ENCODE measurements at regions not wholly inside any gene's neighbourhood (a gene's known extent, or its start where the extent isn't known, plus 50 kb on each side); places are given as distances from the start of the nearest gene placed in this dataset.
"Not testable (repeated sequence)": the region's sequence is repeated elsewhere in the genome, so short reads cannot be mapped to it uniquely, and the experiment has no call there.

DNA sequence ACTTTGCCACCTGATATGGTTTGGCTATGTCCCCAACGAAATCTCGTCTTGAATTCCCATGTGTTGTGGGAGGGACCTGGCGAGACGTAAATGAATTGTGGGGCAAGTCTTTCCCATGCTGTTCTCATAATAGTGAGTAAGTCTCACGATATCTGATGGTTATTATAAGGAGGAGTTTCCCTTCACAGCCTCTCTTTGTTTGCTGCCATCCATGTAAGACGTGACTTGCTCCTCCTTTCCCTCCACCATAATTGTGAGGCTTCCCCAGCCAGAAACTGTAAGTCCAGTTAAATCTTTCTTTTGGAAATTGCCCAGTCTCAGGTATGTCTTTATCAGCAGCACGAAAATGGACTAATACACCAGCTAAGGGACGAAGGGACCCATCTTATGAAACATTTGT is 1303.3 kb downstream of the SUCLG1 start:
- no peak for DNase-seq (ENCODE audit: low spot score)

DNA sequence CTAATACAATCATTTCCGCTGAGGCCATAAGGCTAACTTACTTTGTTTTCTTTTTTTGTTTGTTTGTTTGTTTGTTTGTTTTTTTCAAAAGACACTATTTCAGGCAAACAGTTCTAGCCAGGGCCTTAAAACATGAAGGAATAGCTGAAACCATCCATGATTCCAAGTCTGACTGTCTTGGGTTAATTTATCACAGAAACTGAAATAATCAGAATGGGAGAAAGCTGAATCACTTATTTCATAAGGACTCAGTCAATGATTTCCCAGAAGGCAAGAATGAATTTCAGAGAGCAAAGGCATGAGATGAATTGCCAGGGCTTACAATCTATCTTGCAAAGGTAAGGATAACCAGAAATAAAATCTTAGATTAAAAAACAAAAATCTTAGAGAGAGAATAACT is 1315.1 kb downstream of the SUCLG1 start:
- DNase-seq (ENCODE audit: low spot score) = no peak

DNA sequence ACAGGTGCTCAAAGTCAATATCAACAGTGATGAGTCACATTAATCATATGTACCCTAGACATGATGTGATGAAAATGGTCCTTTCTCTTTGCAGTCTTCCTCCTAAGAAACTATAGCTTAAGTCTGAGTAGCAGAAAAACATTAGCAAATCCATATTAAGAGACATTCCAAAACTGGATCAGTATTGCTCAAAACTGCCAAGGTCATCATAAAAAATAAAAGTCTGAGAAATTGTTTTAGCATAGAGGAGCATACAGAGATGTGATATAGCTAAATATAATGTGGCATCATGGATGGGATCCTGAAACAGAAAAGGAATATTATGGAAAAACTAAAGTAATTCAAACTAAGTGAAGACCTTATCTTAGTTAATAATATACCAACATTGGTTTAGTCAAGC is 1316.1 kb downstream of the SUCLG1 start:
- DNase-seq (ENCODE audit: low spot score) = no peak

DNA sequence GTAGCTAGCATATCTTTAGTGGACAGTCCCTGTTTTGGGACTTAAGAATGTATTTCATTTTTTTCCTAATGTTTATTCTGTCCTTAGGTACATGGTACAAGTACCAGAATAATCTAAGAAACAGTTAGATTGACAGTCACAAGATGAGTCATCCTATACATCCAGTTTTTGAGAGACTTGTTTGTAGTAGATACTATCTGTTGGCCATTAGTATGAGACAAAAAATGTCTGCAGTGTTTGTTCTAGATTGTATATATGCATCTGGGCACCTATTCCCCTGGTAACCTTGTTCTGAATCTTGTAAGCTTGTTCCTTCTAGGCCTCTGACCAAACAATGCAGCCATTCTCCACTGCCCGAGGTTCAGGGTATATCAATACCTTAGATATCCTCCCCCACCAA is 1343.5 kb downstream of the SUCLG1 start:
- no peak for DNase-seq (ENCODE audit: low spot score)

DNA sequence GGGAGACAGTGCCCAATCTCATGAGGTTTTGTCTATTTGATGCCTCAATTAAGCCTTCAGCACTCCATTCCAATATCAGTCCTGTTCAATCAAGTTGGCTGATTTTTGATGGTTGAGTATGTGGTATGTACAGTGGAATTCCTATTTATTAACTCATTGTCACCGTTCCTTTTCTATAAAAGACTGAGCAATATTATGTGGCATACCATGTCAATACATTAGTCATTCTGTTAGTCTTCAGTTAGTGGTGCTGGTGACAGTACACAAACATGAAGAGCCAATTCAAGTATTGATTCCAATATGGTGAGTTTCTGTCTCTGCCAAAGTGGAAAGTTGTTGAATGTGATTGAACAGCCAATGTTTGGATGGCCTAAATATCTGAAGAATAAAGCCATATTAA is 1343.9 kb downstream of the SUCLG1 start:
- DNase-seq (ENCODE audit: low spot score) = no peak

DNA sequence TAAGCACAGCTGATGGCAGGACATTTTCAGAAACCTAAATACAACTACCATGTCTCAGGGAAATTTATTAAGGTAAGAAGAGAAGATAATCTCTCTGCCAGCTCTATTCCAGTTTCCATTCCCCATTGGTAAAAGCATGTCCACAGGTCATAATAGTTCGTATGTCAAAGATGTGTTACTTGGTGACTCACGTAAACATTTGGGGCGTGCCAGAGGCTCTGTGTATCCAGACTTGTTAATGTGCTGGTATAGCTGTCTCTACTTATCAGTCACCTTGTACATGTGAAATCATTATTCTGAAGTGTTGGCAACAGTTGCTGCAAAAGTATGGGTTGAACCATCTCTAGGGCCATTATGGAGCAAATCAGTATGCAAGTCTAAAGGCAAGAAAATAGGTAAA is 1345.1 kb downstream of the SUCLG1 start:
- DNase-seq (ENCODE audit: low spot score) = no peak

DNA sequence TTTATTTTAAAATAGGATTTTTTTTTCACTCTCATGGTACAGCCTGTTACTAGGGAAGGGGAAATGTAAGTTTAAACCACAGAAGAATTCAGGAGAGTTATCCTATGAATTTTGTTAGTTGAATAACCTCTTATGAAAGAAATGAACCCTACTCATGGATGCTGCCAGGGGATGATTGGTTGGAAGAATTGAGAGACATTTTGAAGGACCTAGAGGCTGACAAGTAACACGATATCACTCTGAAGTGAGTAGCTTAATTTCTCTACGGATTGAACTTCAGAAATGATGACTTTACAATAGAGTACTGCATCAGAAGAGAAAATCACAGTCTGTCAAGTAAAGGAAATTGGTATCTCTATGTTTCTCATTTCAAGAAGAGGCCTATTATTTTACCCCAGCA is 1346.2 kb downstream of the SUCLG1 start:
- no peak for DNase-seq (ENCODE audit: low spot score)

DNA sequence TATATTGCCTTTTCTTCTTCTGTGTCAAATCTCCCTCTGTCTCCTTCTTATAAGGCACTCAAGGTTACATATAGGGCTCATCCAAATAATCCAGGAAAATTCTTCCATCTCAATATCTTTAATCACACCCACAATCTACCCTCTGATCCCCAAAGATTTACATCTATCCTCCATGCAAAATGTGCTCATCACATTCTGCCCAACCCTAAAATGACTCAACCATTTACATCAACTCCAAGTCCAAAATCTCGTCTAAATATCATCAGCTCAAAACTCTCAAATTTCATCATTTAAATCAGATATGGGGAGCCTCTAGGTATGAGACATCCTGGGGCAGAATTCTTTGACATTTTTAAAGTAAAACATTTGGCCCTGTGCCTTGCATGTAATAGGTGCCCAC is 1349.8 kb downstream of the SUCLG1 start:
- DNase-seq (ENCODE audit: low spot score) = no peak

DNA sequence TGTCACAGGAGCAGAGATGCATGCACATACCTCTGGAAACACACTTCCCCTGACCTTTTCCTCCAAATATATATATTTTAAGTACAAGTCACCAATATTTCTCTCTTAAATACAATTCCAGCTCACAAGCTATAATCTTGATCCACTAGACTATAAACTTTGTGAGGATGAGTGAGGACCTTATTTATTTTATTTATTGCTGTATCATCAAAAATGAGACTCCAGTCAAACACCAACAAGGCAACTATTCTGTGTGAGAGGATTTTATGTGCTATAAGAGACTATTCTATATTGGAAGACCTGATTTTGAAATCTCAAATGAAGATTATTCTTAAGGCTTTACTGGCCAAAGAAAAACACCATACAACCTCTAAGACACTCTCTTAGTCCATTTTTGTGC is 1352.2 kb downstream of the SUCLG1 start:
- no peak for DNase-seq (ENCODE audit: low spot score)

DNA sequence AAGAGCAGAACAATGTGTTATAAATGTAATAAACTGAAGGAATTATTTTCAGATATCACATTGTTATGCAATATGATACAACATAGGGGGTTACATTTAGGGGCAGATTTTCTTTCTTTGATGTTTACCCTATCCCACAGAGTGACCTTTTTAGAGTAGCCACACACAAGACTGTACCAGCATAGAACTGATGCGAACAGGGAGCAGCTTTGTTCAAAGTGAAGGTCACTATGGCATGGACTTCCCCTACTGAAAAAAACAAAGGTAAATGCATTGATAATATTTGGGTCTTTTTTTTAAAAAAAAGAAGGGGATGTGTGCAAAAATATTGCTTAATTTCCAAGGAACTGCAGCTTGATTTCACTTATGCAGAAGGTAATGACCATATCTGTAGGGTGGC is 1354.9 kb downstream of the SUCLG1 start:
- no peak for DNase-seq (ENCODE audit: low spot score)

DNA sequence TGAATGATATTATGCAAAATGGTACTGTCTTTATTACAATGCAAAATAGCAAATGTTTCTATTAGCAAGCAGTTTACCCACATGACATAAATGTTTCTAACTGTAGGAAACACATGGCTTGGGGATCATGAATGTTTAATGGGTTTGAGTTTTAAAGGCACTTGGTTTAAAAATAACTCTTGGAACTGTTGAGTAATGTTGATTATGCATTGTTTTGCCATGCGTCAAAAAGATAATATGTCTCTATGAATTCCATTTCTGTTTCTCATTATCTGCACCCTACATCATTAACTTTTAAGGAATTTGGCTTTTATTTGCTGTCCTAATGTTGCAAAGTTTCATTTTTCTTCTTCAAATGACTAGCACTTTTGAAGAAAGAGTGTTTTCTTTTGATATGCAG is 1355.5 kb downstream of the SUCLG1 start:
- no peak for DNase-seq (ENCODE audit: low spot score)

DNA sequence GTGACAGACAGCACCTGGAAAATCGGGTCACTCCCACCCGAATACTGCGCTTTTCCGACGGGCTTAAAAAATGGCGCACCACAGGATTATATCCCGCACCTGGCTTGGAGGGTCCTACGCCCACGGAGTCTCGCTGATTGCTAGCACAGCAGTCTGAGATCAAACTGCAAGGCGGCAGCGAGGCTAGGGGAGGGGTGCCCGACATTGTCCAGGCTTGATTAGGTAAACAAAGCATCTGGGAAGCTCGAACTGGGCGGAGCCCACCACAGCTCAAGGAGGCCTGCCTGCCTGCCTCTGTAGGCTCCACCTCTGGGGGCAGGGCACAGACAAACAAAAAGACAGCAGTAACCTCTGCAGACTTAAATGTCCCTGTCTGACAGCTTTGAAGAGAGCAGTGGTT is 1370.0 kb downstream of the SUCLG1 start:
- DNase-seq (ENCODE audit: low spot score) = not testable (repeated sequence)

DNA sequence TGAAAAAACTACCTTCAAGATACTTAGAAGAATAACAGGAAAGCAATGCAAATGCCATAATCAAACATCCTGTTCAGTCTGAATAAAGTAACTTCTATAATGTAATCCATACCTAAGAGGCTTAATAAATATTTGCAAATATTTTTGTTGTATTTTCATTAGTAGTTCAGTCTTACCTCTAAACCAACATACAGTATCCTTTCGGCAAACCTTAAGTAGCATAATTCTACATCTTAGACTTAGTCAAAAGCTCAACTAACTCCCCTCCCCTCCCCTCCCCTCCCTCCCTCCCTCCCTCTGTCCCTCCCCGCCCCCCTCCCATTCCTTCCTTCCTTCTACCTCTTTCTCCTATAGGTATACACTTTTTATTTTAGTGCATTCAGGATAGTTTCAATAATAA is 1373.2 kb downstream of the SUCLG1 start:
- DNase-seq (ENCODE audit: low spot score) = no peak

DNA sequence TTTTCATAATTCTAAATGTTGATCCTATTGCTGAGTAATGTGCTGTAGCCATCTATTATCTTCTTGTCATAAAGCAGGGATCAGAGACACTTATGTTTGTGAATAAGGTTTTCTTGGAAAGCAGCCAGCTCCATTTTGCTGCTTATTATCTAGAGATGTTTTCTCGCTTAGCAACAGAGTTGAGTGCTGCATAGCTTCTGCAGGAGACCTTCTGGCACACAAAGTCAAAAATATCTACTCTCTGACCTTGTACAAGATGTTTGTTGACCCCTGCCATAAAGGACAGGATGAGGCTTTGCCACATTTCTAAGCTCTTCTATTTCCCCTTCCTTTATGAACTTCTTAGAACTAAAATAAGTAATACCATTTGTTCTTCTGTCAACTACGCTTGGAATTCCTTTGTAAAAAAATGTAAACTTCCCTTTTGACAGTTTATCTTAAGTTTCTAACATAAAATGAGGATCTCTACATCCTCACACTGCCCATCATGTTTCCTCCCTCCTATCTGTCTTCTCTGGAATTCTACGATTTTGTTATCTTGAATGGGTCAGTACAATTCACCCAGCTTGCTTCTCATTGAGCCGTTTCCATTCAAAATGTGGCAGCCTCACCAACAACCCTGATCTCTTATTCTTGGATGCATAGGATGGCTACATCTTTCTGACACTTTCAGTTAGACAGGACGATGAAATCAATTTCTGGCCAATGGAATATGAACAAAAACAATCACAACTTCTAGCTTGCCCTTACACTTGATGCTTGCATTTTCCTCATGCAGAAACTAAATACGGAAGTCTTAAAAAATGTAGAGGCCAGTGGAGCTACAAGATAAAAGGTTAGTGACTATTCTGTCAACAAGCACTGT is 1377.0 kb downstream of the SUCLG1 start:
- no peak for DNase-seq (ENCODE audit: low spot score)

DNA sequence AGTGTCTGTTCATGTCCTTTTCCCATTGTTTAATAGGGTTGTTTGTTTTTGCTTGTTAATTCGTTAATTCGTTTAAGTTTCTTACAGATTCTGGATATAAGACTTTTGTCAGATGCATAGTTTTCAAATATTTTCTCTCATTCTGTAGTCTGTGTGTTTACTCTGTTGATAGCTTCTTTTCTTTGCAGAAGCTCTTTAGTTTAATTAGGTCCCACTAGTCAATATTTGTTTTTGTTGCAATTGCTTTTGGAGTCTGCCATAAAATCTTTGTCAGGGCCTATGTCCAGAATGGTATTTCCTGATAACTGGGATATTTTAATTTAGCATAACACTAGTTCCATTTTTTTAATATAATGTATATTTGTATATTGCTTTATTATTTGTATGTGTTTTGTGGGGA is 1380.1 kb downstream of the SUCLG1 start:
- no peak for DNase-seq (ENCODE audit: low spot score)

DNA sequence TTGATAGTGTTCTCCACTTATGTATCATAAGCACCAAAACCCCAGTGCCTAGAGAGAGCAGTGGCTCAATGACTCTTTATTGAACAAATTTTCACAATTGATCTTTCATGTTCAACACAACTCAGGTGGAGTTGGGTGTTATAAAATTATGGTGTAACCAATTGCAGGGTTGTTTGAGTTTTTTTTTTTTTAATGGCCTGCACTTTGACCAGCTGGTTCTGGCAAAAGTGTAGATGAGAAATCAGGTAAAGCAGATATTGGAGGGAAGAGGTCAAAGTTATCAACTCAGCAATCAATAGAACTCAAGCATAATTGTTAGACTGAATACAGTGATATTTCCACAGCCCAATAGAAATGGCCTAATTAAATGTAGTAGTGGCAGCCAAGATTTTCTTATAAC is 1386.3 kb downstream of the SUCLG1 start:
- no peak for DNase-seq (ENCODE audit: low spot score)

DNA sequence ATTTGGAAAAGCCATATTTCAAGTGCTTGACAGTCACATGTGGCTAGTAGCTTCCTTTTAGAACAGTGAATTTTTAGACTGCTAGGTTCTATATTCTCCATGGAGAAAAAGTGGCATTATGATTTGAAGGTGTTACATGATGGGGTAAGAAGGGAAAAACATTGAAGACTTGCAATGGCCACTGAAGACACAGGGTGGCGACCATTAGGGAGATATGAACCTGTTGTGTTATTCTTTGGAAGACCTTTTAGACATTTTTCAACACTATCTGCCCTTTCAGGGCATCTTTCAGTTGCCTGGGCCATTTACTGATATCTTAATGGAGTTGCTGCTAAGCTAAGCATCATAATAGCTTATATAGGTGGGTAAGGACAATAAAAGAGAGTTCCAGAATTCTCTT is 1387.2 kb downstream of the SUCLG1 start:
- no peak for DNase-seq (ENCODE audit: low spot score)

DNA sequence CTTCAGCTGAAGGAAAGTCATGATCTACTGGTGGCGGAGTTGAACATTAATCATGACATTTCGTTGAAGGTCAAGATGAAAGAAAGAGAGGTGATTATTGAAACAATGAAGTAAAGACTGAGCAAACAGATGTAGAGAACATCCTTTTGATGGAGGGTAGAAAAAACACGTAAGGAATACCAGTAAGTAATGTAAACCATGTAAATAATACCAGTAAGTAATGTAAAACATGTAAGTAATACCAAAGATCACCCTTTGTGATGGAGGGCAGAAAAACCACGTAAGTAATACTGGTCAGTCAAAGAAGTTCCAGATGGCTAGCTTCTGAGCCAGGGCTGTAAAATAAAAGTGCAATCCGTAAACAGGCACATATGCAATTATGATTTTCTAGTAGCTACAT is 1387.7 kb downstream of the SUCLG1 start:
- no peak for DNase-seq (ENCODE audit: low spot score)

DNA sequence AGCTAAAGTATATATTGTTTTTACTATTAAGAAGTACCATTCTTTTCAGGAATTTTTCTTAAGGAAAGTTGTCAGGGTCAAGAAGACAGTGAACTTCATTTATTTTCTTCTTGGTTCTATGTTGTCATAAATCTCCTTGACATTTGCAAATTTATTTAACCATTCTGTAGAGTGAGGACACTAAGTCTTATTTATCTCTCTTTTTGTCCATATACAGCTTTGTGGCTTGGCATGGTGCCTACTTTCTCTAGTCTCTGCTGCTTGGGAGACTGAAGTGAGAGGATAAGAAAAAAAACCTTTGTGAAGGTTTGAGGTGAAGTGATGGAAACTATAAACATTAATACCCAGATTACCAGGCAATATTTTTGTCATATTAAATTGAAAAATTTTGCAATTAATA is 1389.4 kb downstream of the SUCLG1 start:
- DNase-seq (ENCODE audit: low spot score) = no peak

DNA sequence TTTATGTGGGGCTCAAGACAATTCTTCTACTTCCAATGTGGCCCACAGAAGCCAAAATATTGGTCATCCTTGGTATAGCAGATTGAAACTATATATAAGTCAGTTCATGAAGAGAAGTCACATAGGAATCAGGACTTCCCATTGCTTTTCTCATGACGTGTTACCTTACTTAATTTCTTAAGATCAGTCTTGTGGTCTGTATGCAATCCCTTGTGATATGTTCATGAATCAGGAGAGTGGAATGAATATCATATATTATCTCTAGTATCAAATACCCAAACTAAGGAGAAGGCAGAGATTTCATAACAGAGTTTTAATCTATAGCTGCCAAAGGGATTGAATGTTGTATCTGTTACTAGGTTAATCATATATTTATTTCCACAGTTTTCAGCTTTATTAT is 1390.4 kb downstream of the SUCLG1 start:
- no peak for DNase-seq (ENCODE audit: low spot score)

DNA sequence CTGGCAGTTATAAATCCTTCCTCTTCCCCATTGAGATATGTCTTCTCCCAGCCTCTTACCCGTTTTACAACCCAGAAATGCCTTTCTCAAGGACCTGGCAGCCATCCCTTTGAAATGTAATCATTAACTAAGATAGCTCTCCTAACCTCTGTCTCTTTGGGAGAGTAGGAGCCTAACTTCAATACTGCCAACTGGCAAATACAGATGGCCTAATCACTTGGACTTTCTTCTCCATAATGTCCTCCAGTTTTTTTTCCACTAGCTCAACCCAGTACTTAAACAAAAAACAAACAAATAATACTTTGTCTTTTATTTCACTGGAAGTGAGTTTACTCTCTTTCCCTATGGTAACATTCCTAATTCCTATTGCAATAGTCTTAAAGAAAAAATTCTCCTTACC is 1391.1 kb downstream of the SUCLG1 start:
- DNase-seq (ENCODE audit: low spot score) = no peak

DNA sequence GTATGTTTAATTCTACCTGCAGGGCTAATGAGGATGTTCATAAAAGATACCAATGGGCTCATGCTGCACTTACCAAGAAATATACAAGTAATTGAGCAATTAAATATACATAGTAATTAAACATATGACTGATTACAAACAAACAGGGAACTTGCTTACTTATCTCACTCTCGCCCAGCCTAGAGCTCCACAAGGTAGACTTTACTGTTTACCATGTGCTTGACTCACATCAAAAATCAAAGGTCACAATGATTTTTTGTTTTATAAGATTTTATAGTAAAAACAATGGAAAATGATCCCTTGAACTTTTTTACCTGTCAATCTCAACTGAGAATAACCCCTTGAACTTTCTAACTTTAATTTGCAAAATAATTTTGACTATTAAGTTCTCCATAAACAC is 1395.1 kb downstream of the SUCLG1 start:
- DNase-seq (ENCODE audit: low spot score) = no peak

DNA sequence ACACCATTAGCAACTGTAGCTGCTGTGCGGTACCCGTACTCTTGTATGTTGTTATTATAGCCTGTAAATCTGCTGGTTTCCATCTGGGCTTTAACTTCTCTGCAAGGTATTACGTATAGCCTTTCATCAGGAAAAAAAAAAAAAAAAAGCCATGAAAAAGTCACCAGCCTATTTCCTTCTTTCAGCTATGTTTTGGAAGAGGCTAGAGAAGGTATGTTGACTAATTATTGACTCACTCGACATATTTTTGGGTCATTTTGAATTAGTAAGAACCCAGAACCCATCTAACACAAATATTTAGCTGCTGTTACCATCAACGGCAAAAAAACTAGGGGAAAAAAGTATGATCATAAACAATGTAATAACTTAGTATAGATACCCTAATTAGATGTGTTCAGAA is 1395.6 kb downstream of the SUCLG1 start:
- no peak for DNase-seq (ENCODE audit: low spot score)

DNA sequence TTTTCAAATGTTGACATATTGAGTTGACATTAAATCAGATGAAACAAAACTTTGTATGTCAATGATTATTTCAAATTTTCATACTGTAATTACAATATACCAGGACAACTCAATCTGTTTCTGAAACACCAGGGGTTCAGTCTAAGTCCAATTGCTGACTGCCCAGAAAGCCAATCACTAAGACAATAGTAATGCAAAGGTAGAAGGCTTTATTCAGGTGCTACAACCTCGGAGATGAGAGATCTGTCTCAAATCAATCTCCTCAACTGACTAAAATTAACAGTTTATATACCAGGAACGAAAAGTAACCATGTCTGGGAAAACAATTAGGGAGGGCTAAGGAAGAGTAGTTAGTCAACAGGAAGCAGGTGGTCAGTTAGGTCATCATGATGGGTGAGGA is 1400.4 kb downstream of the SUCLG1 start:
- no peak for DNase-seq (ENCODE audit: low spot score)

Measured in CD4-positive, alpha-beta T cell treated with Interleukin-15 for 4 hours (primary cell).